ENCODE measurements at regions not wholly inside any gene's neighbourhood (a gene's known extent, or its start where the extent isn't known, plus 50 kb on each side); places are given as distances from the start of the nearest gene placed in this dataset.

DNA sequence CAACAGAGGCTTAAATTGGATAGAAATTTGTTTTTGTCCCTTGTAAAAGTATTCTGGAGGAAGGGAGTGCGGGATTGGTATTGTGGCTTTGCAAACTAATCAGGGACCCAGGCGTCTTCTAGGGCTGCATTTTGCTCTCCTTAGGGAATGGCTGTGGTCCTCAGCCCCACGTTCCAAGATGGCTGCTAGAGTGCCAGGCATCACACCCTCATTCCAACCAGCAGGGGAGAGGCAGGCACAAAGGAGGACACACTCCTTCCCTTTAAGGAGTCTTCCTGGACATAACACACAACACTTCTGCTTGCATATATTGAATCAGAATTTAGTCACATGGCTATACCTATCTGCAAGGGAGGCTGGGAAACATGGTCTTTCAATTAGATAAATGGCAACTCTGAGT lies 174.5 kb upstream of the LYSMD4 start:
- no peak for TF ChIP-seq CEBPB (IDR thresholded peaks at IDR 0.05)
- no peak for TF ChIP-seq EGR1 (IDR thresholded peaks at IDR 0.05)
- TF ChIP-seq, protein P1, sequence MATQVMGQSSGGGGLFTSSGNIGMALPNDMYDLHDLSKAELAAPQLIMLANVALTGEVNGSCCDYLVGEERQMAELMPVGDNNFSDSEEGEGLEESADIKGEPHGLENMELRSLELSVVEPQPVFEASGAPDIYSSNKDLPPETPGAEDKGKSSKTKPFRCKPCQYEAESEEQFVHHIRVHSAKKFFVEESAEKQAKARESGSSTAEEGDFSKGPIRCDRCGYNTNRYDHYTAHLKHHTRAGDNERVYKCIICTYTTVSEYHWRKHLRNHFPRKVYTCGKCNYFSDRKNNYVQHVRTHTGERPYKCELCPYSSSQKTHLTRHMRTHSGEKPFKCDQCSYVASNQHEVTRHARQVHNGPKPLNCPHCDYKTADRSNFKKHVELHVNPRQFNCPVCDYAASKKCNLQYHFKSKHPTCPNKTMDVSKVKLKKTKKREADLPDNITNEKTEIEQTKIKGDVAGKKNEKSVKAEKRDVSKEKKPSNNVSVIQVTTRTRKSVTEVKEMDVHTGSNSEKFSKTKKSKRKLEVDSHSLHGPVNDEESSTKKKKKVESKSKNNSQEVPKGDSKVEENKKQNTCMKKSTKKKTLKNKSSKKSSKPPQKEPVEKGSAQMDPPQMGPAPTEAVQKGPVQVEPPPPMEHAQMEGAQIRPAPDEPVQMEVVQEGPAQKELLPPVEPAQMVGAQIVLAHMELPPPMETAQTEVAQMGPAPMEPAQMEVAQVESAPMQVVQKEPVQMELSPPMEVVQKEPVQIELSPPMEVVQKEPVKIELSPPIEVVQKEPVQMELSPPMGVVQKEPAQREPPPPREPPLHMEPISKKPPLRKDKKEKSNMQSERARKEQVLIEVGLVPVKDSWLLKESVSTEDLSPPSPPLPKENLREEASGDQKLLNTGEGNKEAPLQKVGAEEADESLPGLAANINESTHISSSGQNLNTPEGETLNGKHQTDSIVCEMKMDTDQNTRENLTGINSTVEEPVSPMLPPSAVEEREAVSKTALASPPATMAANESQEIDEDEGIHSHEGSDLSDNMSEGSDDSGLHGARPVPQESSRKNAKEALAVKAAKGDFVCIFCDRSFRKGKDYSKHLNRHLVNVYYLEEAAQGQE (IDR thresholded peaks at IDR 0.05; ENCODE audit: low read depth): no peak
- no peak for TF ChIP-seq RAD21 (IDR thresholded peaks at IDR 0.05; ENCODE audit: low read depth)
- no peak for TF ChIP-seq EP300 (IDR thresholded peaks at IDR 0.05; ENCODE audit: borderline replicate concordance)
